GM19452 (cell line): ENCODE measurements at regions not wholly inside any gene's neighbourhood (a gene's known extent, or its start where the extent isn't known, plus 50 kb on each side); places are given as distances from the start of the nearest gene placed in this dataset.
"Not testable (repeated sequence)": the region's sequence is repeated elsewhere in the genome, so short reads cannot be mapped to it uniquely, and the experiment has no call there.

Experiments
- ATAC-seq: cut with Tn5 transposase; IDR thresholded peaks from one replicate; pipeline ENCODE4 v1.9.1; 2021; ENCODE audit not compliant: unreplicated experiment

DNA sequence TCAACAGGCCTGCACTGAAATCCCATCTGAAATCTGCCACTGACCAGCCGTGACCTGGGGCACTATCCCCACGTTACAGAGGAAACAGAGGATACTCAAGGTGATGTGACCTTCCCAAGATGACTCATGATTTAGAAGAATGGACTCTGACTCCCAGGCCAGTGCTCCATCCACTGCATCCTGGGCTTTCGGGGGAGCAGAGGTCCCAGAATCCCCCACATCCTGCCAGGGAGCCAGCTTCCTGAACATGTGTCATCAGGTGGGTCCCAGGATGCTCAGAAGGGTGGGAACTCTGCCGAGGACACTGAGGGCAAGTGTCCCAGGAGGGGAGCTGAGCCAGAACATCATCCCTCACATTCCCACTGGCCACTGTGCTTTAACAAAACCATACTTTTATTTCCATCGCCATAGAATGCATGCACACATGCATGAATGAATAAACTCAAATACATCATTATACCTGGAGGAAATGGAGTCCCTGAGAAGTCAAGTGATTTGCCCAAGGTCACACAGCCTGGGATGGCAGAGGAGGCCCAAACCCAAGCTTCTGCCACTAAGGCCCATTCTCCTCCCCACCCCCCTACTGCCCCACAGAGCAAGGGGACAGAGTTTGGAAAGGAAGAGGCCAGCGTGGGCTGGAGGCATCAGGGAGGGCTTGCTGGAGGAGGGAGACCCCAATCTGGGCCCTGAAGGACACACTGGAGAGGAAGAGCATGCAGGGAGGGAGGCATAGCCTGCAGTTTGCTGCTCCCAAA, 189.4 kb downstream of the MATN1 start:
- ATAC-seq, result no peak

DNA sequence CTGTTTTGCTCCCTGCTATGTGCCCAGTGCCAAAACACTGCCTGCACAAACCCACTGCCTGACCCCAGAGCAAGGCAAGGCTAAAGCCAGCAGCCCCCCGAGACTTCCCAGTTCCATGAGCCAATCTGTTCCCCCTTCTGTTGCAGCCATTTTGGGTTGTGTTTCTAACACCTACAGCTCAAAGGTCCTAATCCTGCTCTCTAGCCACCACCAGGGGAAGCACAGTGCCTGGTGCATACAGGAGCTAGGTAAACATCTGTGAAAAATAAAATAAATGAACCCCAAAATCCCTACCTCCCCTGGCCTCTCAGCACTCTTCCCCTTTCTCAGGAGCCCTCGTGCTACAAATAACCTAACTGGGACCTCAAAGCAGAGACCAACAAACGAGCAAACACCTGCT, 190.2 kb downstream of the MATN1 start:
- ATAC-seq, result no peak

DNA sequence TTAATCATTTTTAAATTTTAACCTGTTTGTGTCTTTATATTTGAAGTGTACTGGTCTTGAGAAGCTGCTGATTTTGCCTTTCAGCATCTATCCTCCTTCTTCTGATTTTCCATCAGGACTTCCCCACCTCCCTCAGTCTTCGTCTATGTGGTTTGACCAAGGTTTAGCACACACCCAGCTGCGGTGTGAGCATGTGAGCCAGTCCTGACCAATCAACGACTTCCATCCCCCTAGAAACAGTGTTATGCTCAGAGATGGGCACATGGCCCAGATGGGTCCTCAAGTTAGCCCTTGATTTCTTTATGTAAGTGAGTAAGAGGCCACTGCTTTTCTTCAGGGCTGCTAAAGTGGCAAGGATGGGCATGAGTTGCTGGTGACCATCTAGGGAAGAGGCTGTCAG, 190.8 kb downstream of the MATN1 start:
- ATAC-seq, result no peak

DNA sequence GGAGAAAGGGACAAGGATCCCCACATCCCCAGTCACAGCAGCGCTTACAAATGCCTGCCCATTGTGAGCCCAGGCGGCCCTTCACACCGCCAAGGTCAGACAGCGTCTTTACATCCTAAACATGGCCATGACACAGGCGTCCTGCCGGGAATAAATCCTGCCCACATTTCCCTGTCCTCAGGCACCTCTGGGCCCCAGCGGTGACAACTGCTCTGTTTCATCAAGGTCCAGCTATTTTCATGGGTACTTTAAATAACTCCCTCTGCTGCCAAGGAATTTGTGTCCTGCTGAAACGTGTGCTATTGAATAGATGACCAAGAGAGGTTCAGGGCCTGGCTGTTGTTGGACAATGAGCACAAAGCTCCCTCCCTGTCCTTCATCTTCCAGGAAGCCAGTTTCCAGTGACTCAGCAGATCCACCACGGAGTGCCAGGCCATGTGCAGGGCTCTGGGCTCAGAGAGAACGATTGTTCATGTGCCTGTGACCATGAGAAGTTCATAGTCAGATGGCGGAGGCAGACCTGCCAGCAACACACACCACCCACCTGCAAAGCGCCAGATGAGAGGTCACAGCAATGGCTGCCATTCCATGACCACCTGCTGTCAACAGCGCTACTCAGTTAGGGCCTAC, 195.8 kb downstream of the MATN1 start:
- ATAC-seq, result no peak

DNA sequence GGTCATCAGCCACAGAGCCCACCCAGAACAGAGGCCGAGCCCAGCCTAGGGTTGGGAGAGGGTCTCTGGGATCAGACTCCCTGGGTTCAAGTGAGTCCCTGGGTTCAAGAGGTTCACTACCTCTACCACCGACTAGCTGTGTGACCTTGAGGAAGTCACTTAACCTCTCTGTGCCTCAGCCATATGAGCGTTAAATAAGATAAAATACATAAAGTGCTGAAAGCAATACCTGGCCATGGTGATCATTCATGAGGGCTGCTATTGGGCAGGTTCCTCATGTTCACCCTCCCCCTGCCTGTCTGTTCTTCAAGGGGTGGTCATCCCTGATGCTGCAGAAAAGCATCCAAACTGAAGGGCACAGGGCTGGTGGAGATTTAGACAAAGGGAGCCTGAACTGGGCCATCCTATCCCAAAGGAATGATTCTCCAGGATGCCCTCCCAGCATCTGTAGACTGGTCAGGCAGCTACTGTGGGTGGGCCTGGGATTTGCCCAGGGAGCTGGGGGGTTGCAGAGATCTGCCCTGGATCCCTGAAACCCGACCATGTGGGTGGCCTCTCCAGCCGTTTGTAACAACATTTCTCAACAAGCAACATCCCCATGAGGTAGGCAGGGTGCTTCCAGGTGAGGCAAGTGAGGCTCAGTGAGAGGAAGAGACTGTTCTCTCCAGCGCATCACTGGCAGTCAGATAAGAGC, 196.6 kb downstream of the MATN1 start:
- ATAC-seq, result no peak

DNA sequence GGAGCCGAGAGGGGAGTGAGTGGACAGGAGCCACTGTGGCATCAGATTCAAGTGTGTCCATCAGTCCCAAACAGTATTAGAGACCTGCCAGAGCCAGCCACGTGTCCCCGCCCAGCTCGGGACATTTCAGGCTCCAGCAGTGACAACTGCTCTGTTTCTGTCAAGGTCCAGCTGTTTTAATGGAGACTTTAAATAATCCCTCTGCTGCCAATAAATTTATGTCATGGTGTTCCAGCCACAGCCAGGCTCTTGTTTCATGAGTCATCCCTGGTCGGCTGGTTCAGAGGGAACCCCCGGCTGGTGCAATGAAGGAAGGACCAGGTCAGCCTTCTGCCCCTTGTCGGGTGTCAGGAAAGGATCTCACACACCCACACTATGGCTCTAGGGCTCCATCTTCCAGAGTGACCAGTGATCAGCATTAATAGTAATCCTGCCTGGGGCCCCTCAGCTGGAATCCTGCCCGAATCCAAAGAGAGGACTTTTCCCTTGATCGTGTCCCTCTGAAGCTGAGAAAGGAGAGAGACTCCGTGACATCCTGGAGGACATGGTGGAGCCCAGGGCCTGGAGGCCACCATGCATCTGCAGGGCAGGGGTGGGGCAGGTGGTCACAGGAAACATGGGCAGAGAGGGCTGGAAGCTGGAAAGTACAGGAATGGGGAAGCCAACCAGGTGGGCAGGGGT, 197.3 kb downstream of the MATN1 start:
- ATAC-seq, result no peak

DNA sequence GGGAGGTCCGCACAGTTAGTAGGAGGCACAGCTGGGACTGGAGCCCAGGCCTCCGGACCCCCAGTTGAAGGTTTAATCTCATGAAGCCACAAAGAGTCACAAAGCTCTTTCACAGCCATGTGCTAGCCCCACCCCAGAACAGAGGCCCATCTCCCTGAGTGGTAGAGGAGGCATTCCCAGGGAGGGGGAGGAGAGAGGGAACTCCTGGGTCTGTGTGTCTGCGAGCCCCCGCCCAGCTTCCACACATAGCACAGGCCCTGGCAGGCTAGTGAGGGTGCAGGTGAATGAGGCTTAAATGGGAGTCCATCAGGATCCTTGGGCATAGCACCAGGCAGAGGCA, 197.8 kb downstream of the MATN1 start:
- no peak for ATAC-seq

DNA sequence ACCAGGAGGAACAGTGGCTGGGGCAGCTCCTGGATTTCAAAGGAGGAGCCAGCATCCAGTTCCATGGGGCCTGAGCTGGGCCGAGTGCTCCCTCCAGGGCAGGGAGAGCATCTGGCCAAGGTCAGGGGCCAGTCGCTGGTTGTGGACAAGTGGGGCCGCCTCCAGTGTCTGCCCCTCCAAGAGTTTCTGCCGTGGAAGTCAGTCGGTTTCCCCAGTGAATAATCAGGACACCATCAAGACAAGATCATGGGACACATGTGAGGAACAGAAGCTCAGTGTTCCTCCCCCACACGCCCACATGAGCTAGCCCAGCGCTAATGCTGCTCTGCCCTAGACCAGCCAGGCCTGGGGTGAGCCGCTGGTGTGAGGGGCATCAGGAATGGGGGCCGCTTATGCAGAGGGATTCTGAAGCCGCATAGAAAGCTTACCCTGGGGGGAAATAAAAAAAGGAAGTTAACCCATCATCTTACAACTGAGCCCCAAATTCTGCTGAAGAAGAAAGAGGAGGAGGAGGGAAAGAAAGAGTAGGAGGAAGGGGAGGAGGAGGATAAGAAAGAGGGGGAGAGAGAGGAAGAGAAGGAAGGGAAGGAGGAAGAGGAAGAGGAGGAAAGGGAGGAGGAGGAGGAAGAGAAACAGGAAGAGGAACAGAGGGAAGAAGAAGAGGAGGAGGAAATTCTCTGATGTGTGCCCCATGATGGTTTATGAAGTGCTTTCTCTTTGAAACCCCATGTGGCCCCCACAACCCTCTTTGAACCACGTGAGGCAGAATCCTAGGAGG, 198.4 kb downstream of the MATN1 start:
- no peak for ATAC-seq

DNA sequence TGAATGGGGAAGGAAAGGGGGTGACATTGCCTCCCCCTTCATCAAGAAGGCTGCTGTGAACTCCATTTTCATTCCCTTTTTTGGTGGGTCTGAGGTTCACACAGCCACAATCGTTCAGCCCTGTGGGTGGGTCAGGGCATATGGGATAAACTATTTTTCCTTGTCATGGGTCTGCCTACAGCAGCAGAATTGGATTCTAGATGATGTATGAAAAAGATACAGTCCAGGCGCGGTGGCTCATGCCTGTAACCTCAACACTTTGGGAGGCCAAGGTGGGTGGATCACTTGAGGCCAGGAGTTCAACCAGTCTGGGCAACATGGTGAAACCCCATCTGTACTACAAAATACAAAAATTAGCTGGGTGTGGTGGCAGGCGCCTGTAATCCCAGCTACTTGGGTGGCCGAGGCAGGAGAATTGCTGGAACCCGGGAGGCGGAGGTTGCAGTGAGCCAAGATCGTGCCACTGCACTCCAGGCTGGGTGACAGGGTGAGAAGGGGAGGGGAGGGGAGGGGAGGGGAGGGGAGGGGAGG, 199.3 kb downstream of the MATN1 start:
- ATAC-seq, result not testable (repeated sequence)

DNA sequence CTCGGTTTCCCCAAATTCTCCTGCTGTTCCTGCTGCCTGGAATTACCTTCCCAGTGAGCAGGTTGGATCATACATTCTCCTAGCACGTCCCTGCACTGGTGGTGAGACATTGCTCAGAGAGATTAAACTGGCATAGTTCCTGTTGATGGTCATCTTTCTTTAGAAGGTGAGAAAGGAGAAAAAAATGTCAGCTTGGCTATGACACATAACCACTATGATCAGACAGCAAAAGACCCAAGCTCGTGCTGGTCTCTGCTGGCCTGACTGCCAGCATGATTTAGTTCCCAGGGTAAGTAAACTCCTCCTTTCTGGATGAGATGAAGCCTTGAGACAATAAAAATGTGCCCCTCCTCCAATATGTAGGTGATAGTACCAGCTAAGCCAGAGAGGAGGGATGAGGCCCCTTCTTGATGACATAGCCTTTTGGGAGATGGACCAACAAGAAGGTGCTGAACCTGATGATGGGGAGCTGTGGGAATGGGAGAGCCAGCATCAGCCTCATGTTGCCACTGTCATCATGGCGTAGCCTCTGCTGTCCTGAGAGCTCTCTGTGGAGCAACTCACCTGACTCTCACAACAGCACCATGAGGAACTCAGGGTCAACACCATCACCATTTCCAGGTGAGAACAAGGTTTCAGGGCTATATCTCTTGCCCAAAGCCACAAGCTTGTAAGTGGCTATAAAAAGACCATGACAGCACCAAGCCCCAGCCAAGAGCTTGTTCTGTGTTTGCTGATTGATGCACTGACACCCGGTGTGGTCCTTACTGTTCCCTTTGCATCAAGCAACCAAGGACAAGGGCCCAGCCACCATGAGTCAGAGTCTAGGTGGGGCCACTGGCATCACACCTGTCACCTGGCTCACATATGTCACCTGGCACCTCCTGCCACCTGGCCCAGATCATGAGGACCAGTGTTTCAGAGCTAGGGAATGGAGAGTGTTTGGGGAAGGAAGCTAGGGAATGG, 200.0 kb downstream of the MATN1 start:
- no peak for ATAC-seq

DNA sequence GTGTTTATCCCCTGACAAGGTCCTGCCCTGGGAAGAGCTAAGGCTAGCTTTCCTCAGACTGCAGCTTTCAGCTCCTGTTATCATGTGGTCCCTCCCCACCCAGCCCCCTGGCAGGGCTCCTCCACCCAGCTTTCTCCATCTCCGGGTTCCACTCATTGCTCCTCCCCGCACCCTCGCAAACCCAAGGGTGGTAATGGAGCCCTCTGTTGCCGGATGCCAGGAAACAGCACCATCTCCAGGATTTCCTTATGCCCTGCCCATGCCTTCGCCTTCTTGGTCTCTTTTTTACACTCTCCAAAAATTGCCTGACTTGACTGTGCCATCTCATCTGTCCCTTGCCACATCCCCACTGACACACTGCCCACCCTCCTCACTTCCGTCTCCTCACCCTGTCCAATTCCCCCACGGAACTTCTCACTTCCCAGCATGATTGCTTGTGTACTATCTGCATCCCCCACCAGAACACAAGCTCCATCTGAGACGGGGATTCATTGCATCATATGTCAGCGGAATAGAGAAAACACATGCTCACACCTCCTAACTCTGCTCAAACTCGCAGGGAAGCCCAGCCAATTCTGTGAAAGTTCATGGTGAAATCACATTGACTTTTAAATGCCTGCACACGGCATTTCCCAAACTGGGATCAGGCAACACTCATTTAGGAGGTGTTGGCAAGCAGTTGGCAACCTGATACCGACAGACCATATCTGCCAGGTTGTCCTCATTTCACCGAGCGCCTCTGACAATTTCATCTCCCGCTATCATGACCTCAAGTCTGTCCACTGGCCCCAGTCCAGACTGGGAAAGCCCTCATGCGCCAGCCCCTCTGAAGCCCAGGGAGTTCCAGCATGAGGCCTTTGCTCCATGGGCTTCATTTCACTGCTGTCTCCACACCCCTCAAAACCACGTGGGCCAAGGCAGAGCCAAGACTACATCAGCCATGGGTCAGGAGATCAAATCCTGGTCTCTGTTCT, 201.1 kb downstream of the MATN1 start:
- ATAC-seq, result no peak

DNA sequence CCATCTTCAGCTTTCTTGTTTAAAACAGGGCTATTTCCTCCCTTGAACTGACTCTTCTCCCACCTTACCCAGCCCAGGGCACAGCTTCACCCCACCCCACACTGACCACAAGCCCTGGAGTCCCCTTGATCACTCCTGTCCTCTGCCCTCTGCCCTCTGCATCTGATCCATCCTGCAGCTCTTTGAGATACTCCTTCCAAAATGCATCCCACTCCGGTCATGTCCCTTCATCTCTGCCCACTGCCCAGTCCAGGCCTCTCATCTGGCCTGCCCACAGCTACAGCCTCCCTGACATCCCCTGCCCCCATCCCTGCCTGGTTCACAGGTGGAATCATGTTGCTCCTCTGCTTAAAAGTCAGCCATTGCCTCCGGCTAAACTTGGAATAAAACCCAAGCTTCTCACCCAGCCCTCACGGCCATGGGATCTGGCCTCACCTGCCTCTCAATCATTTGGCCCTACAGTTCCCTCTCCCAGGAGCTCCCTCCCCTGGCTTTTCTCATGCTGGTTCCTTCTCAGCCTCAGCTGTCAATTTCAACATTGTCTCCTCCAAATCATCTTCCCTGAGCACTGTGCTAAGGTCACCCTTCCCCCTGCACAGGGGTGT, 202.0 kb downstream of the MATN1 start:
- ATAC-seq, result no peak

DNA sequence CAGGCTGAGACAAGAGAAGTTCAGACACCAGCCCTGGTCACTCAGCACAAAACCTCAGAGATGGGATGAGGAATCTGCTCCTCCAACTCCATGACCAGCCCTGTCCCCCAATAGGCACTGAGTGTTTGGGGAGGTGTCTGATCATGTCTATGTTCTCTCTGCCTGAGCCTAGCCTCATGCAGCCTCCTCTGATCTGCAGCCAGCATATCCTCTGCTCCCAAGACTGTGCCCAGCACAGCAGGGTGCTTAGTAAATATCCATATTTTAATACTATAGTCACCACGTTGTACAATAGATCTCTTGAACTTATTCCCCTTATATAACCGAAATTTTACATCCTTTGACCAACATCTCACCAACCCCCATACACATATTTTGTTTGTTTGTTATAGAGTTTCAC, 202.9 kb downstream of the MATN1 start:
- no peak for ATAC-seq

DNA sequence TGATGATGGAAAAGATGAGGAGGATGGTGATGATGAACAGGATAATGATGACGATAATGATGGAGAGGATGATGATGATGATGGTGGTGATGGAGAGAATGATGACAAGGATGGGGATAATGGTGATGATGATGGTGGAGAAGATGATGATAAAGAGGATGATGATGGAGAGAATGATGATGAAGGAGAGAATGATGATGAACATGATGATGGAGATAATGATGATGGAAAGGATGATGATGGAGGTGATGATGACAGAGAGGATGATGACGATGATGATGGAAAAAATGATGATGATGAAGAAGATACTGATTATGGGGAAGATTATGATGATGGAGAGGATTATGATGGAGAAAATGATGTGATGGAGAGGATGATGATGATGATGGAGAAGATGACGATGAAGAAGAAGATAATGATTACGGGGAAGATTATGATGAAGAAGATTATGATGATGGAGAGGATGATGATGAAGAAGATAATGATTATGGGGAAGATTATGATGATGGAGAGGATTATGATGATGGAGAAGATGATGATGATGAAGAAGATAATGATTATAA, 204.1 kb downstream of the MATN1 start:
- ATAC-seq, result no peak

DNA sequence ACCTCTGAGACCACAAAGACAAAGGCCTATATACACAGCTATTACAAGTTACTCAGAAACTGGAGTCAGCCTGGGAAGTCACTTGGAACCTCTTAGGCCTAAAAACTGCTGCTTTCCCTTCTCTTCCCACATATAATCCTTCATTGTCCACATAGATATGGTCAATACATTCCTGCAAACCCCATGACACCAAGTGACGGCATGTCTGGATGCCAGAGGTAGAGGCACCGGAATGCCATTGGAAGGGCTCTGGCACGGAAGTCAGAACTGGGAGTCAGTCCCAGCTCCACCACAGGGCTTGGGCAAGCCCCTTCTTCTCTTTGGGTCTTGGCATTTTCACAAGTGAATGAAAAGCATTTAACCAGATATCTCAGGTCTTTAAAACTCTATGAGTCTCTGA, 204.7 kb downstream of the MATN1 start:
- no peak for ATAC-seq

DNA sequence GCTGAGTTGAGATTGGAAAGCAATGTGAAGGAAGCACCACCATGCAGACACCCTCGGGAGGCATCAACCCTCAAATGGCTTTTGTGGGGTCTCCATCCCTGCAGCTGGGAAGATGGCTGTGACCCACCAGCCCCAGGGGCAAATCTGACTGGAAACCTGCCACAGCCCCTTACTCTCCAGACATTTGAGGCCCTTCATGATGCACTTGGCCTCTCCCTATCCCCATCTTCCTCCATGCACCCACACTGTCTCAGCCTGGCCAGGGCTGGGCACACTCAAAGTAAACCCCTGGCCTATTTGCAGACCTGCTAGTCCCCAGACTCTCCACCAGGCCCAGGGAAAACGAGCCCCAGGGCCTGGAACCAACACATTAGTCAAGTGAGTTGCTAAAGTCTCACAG, 205.2 kb downstream of the MATN1 start:
- no peak for ATAC-seq

DNA sequence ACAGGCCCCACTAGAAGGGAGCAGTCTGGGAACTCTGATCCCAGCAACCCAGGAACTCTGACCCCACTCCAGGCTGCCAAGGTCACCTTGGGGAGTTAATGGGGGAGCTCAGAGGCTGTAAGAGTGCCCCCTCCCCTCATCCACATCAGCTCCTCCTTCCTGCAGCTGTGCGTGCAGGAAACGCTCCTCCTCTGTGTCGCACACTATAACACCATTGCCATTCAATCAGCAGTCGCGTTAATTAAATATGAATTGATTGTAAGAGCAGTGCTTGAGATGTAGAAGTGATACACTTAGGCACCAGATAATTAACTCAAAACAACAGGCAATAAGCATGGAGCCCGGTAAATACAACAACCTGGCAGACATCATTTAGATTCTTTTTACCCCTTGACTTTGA, 205.7 kb downstream of the MATN1 start:
- not testable (repeated sequence) for ATAC-seq

DNA sequence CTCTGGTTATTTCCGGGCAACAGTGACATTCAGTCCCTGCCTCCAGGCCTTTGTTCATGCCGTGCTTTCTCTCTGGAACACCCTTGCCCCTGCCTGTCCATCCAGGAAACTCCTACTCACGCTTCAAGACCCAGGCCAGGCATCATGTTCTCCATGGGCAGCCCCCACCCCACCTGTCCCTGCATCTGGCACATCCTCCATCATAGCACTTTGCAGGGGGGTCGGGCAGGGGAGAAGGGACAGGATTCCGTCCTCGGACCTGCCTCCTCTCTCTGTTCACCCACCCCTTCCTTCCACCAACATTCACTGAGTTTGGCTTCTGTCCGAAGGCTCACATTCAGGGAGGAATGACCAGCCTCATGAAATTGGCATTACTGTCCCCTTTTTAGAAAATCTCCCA, 206.1 kb downstream of the MATN1 start:
- ATAC-seq, result not testable (repeated sequence)
